T-helper 17 cell (primary cell): ENCODE measurements at regions not wholly inside any gene's neighbourhood (a gene's known extent, or its start where the extent isn't known, plus 50 kb on each side); places are given as distances from the start of the nearest gene placed in this dataset.

Experiments
- ATAC-seq: fragments of 150-1000 bp; cut with Tn5 transposase; 2 replicates; pipeline ENCODE4 v1.10.0; 2021; ENCODE audit warnings: mild to moderate bottlenecking, moderate library complexity
- DNase-seq, 3 donors: peaks; one replicate each; pipeline versions ENCODE4 v3.0.0 to v3.0.0-alpha.2; 2020 to 2021
- H3K9me3 ChIP-seq: one replicate; pipeline ENCODE4 v1.7.0; 2013; ENCODE audit warnings: low read length, mild to moderate bottlenecking; ENCODE audit not compliant: control insufficient read depth, poor library complexity, severe bottlenecking
- H3K27ac Mint-ChIP-seq: one replicate; pipeline ENCODE4 v1.8.0; 2022; ENCODE audit warnings: mild to moderate bottlenecking, moderate library complexity, mixed read lengths
- H3K27me3 Mint-ChIP-seq: one replicate; pipeline ENCODE4 v1.8.0; 2022; ENCODE audit warnings: mixed read lengths
- H3K36me3 Mint-ChIP-seq: one replicate; pipeline ENCODE4 v1.8.0; 2022; ENCODE audit warnings: low read depth, mixed read lengths
- H3K4me1 Mint-ChIP-seq: one replicate; pipeline ENCODE4 v1.8.0; 2022; ENCODE audit warnings: mild to moderate bottlenecking, mixed read lengths
- H3K4me3 Mint-ChIP-seq: one replicate; pipeline ENCODE4 v1.8.0; 2022; ENCODE audit warnings: mild to moderate bottlenecking, moderate library complexity, mixed read lengths

GRCh38 chr9:126157826-126158587 is 168.6 kb upstream of the MVB12B start:
- no peak overlapping the region for H3K27ac Mint-ChIP-seq
- no peak for ATAC-seq
- no peaks in the 10 kb centered on the region for H3K4me1 Mint-ChIP-seq

GRCh38 chr9:126158588-126159429 is 167.8 kb upstream of the MVB12B start:
- DNase-seq: no peak
- no peaks in the 10 kb centered on the region for H3K4me1 Mint-ChIP-seq
- peaks cover 49% of the 10 kb centered on the region for H3K27me3 Mint-ChIP-seq

More at GRCh38 chr9:126157826-126158587, 168.6 kb upstream of the MVB12B start:
- no peaks in the 10 kb centered on the region for H3K9me3 ChIP-seq
- Mint-ChIP-seq H3K4me3 (no peak overlapping the region), H3K27me3 (peaks cover 42% of the 10 kb centered on the region), H3K36me3 (no peaks in the 10 kb centered on the region)
- no peak for DNase-seq

DNA sequence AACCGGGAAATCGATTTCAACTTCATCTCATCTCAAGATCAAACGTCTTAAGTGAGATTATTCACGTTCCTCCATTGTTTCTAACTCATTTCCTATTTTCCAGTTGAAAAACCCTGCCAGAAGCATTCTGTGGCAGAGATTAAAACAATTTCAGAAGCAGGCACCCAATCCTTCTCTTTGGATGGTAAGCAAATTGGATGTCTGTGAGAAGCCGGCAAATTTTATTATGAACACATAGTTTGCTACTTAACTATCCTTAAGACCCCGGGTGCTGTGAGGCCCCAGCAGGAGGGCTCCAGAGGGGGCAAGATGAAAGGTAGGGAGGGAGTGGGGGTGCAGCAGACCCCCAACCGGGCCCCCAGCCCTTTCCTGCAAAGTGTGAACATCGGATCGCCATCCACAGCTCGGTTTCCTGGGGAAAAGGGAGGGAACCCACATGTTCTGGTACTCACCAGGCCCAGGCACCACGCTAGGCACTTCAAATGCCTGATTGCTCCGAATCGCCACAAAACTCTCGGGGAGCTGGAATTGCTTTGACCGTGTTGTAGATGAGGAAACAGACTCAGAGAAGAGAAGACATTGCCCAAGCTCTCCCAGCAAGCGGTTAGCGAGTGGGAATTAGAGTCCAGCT is 167.1 kb upstream of the MVB12B start:
- Mint-ChIP-seq H3K4me3 (no peak overlapping the region), H3K27me3 (peaks cover 44% of the 10 kb centered on the region), H3K4me1 (no peaks in the 10 kb centered on the region), H3K27ac (no peak overlapping the region), H3K36me3 (no peaks in the 10 kb centered on the region)
- DNase-seq: no peak
- ATAC-seq: no peak
- H3K9me3 ChIP-seq: no peaks in the 10 kb centered on the region

More at GRCh38 chr9:126158588-126159429, 167.8 kb upstream of the MVB12B start:
- ATAC-seq: no peak
- Mint-ChIP-seq H3K36me3 (no peaks in the 10 kb centered on the region), H3K27ac (no peak overlapping the region), H3K4me3 (no peak overlapping the region)
- H3K9me3 ChIP-seq: no peaks in the 10 kb centered on the region

- no peaks in the 10 kb centered on the region for H3K9me3 ChIP-seq
- peaks cover 47% of the 10 kb centered on the region for H3K27me3 Mint-ChIP-seq
- no peaks in the 10 kb centered on the region for H3K36me3 Mint-ChIP-seq
- no peak overlapping the region for H3K4me3 Mint-ChIP-seq
- no peak overlapping the region for H3K27ac Mint-ChIP-seq
- no peak for ATAC-seq
- H3K4me1 Mint-ChIP-seq: no peaks in the 10 kb centered on the region
- DNase-seq: no peak
Observed at GRCh38 chr9:126160067-126160853, 166.4 kb upstream of the MVB12B start.

DNA sequence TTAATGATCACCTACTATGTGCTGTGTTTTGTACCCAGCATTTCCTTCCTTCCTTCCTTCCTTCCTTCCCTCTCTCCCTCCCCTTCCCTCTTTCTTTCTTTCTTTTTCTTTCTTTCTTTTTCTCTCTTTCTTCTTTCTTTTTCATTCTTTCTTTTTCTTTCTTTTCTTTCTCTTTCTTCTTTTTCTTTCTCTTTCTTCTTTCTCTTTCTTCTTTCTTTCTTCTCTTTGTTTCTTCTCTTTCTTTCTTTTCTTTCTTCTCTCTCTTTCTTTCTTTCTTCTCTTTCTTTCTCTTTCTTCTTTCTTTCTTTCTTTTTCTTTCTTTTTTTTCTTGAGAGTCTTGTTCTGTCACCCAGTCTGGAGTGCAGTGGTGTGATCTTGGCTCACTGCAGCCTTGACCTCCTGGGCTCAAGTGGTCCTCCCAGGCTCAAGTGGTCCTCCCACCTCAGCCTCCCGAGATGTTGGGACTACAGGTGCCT is 165.7 kb upstream of the MVB12B start:
- Mint-ChIP-seq H3K4me1 (no peaks in the 10 kb centered on the region), H3K36me3 (no peaks in the 10 kb centered on the region), H3K4me3 (no peak overlapping the region), H3K27me3 (peaks cover 48% of the 10 kb centered on the region), H3K27ac (no peak overlapping the region)
- ATAC-seq: no peak
- no peaks in the 10 kb centered on the region for H3K9me3 ChIP-seq
- DNase-seq: no peak

DNA sequence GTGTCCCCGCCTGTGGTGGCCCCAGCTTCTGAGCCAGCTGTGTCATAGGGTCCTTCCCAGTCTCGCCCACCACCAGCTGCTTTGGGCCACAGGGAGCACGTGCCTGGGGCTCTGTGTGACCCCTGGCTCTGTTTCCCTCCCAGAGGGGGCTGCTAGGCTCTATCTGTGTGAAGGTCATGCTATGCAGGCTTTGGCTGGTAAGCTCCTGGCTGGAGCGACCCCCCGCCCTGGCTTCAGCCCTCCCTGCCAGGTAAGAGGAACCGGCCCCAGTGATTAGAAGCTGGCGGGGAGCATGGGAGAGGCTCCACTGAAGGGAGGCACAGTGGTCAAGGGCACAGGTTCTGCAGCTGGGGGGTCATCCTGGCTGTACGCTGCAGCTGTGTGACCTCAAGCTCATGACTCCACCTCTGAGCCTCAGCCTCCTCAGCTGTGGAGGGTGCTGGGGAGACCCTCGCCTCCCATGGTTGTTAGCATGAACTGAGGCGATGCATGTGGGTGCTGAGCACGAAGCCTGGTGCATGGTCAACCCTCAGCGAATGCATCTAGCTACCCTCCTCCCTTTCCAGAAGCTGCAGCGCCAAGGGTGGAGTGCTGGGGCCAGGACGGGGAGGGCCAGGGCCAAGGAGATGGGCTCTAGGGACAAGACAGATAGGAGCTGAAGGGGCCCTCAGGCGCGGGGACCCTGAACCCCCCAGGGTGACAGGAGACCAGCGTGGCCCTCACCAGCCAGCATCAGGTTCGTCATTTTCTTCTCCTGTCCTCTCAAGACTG is 163.8 kb upstream of the MVB12B start:
- DNase-seq (no peak), ATAC-seq (no peak)
- Mint-ChIP-seq H3K4me1 (no peaks in the 10 kb centered on the region), H3K27ac (no peak overlapping the region), H3K4me3 (no peak overlapping the region), H3K36me3 (no peaks in the 10 kb centered on the region), H3K27me3 (peaks cover 51% of the 10 kb centered on the region)
- no peaks in the 10 kb centered on the region for H3K9me3 ChIP-seq

DNA sequence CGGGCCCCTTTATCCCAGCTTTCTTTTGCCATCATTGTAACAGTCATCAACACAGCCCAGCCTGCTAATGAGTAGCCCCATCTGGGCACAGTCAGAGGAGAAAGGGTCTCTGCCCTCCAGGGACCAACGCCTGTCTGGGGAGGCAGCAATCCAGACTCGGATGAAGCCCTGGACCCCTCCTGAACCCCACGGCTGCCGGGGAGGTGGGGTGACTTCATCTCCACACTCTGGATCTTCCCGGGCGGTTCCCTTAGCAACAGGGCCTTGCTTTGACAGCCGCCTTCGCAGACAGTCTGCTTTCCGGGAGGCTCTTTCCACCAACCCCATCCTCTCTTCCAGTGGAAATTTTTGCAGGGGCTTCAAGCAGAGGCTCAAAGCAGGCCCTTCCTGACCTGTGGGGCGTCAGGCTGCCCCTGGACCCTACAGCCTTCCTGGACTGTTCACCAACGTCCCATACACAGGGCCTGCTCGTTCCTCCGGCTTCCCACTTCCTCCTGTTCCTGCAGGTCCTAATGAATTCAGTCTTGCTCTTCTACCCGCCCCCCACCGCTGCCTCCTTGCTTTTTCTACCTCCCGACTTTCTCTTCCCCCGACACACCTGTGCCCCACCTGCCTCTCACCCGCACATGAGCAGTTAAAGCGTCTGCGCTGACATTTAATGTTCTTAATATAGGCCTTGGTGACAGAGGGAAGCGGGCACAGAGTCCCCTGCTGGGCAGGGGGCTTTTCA is 161.7 kb upstream of the MVB12B start:
- Mint-ChIP-seq H3K27me3 (peaks cover 51% of the 10 kb centered on the region), H3K4me1 (no peaks in the 10 kb centered on the region), H3K27ac (no peak overlapping the region), H3K36me3 (no peaks in the 10 kb centered on the region), H3K4me3 (no peak overlapping the region)
- no peaks in the 10 kb centered on the region for H3K9me3 ChIP-seq
- ATAC-seq (no peak), DNase-seq (no peak)

- no peak overlapping the region for H3K4me3 Mint-ChIP-seq
- no peak overlapping the region for H3K27ac Mint-ChIP-seq
- no peaks in the 10 kb centered on the region for H3K9me3 ChIP-seq
- H3K36me3 Mint-ChIP-seq: no peaks in the 10 kb centered on the region
- DNase-seq (no peak), ATAC-seq (no peak)
- H3K4me1 Mint-ChIP-seq: no peaks in the 10 kb centered on the region
- peaks cover 58% of the 10 kb centered on the region for H3K27me3 Mint-ChIP-seq
Observed at GRCh38 chr9:126165755-126166154, 160.9 kb upstream of the MVB12B start.

GRCh38 chr9:126166291-126166690 is 160.3 kb upstream of the MVB12B start:
- no peaks in the 10 kb centered on the region for H3K9me3 ChIP-seq
- no peaks in the 10 kb centered on the region for H3K4me1 Mint-ChIP-seq
- no peaks in the 10 kb centered on the region for H3K36me3 Mint-ChIP-seq
- no peak overlapping the region for H3K4me3 Mint-ChIP-seq
- no peak overlapping the region for H3K27ac Mint-ChIP-seq
- DNase-seq (no peak), ATAC-seq (no peak)
- H3K27me3 Mint-ChIP-seq: peaks cover 58% of the 10 kb centered on the region

DNA sequence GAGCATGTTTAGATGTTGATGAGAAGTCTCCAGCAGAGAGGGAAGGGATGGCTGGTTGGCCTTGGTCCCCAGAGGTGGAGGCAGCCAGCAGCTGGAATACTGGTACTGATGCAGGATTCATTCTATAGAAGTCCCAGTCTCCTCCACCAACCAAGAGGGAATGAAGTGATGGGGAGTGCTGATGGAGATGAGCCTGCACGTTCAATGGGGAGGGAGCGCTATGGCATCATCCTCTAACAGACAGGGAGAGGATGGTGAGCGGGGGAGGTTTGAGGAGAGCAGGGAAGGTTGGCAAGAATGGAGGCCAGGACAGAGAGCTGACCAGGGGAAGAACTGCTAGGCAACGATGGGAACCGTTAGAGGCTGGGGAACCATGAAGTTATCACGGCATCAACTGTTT is 159.8 kb upstream of the MVB12B start:
- no peak overlapping the region for H3K4me3 Mint-ChIP-seq
- no peaks in the 10 kb centered on the region for H3K9me3 ChIP-seq
- H3K36me3 Mint-ChIP-seq: no peaks in the 10 kb centered on the region
- DNase-seq (no peak), ATAC-seq (no peak)
- no peak overlapping the region for H3K27ac Mint-ChIP-seq
- peaks cover 58% of the 10 kb centered on the region for H3K27me3 Mint-ChIP-seq
- no peaks in the 10 kb centered on the region for H3K4me1 Mint-ChIP-seq

DNA sequence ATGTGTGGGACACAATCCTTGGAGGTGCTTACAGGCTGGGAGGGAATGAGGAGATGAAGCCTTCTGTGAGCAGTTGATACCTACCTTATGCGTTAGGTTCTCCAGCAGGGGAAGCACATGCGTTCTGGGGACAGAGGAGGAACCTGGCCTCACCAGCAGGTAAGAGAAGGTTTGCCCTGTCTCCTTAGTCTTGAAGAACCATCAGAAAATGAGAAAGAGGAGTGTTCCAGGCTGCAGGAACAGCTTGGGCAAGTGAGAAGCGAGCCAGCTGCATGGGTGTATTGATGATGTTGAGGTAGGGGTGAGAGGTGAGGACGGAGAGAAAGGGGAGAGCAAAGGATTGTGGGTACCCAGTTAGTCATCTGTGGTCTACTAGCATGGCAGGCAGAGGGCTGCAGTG is 156.9 kb upstream of the MVB12B start:
- no peaks in the 10 kb centered on the region for H3K9me3 ChIP-seq
- ATAC-seq: no peak
- H3K27ac Mint-ChIP-seq: no peak overlapping the region
- no peak for DNase-seq
- H3K27me3 Mint-ChIP-seq: peaks cover 69% of the 10 kb centered on the region
- H3K4me1 Mint-ChIP-seq: no peaks in the 10 kb centered on the region
- no peaks in the 10 kb centered on the region for H3K36me3 Mint-ChIP-seq
- H3K4me3 Mint-ChIP-seq: no peak overlapping the region
